HS-5 (cell line): ENCODE measurements at regions not wholly inside any gene's neighbourhood (a gene's known extent, or its start where the extent isn't known, plus 50 kb on each side); places are given as distances from the start of the nearest gene placed in this dataset.
A peak's percentile ranks its signal among the peaks of the same experiment; 100 is the strongest.
"Not testable (repeated sequence)": the region's sequence is repeated elsewhere in the genome, so short reads cannot be mapped to it uniquely, and the experiment has no call there.

Experiments
- DNase-seq: peaks from one replicate; pipeline ENCODE4 v3.0.0-alpha.2; 2012; ENCODE audit warnings: low read depth

DNA sequence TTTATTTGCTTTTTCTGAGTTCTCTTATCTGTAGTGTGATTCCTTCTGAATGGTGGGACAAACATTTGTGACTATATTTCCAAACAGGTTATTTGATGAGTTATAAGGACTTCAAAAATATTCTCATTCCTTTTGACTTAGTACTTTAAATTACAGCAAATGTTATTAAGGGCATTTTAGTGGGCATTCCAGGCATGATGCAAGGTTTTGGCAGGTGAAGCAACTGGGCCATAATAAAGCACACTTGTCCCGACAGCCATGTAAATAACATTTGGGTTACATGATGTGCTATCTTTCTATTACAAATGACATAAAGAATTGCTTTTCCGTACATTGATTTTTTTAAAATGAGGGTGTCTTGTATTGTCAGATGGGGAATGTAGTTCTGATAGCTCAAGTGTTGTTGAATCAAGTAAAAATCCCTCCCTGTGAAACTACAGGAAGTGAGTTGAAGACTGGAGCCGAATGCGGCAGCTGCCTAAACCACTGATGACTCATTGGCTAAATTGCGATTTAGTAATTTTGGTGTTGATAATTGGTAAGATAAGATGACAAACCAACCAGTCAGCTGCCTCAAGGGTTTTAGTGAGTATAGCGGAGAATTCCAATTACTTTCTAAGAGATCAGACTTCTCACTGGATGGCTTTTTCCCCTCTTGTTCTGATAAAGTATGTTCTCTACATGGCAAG lies 231.3 kb upstream of the NPY start:
- peak; percentile 94 for DNase-seq

DNA sequence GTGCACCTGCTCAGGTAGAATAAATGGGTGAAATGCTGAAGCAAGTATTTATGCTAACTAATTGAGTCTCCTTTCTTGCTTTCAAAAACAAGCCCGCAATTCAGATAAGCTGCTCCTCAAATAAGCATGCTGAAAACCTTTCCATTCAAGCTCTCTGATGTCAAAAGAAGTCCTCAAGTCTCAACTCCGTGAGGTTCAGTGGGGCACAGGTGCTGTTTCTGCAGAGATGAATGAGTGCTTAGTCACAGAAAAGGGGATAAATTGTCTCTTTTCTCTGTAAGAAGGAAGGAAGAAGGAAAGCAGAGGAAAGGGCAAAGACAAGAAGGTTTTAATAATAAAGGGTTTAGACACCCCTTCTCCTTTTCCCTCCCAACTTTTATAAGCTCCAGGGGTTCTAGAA lies 229.8 kb upstream of the NPY start:
- DNase-seq, result no peak

DNA sequence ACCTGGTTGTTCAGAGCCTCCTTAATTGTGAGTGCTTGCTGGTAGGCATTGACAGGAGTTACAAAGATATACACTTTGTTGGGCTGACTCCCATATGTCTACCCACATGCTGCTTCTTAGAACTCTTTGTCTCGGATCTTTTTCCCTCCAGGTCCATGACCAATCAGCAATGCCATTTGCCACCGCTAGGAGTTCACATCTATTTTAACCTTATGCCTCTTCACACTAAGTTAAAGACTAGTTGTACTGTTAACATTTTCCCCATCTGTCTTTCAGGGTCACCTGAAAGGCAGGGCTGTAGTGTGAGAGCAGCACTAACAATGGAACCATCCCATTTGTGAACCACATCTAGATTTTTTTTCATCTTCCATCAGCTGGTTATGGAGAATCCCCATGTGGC lies 226.7 kb upstream of the NPY start:
- DNase-seq, result no peak

DNA sequence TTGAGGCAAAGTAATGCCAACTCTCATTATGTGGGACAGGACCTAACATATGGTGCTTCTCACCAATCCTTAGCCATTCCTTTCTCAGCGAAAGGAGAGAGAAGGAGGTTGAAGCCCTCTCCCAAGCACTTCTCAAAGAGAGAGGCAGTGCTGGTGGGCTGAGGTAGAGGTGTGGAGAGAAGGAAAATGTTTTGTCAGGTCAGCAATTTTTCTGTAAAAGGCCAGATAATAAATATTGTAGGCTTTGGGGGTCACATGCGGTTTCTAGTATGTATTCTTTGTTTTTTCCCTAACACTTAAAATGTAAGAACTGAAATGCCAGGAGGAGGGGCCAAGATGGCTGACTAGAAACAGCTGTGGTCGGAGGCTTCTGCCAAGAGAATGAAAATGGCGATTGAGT lies 225.0 kb upstream of the NPY start:
- DNase-seq, result no peak

DNA sequence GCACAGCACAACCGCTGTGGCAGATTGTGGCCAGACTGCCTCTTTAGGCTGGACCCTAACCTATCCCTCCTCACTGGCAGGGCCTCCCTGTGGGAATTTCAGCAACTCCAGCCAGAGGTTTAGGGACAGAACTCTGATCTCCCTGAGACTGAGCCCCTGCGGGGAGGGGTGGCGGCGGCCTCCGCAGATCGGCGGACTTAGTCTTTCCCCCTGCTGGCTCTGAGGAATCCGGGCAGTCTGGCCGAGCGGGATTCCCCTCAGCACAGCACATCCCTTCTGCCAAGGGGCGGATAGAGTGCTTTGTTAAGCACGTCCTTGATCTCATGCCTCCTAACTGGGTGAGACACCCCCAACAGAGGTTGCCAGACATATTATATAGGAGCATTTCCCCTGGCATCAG lies 224.2 kb upstream of the NPY start:
- DNase-seq, result no peak

DNA sequence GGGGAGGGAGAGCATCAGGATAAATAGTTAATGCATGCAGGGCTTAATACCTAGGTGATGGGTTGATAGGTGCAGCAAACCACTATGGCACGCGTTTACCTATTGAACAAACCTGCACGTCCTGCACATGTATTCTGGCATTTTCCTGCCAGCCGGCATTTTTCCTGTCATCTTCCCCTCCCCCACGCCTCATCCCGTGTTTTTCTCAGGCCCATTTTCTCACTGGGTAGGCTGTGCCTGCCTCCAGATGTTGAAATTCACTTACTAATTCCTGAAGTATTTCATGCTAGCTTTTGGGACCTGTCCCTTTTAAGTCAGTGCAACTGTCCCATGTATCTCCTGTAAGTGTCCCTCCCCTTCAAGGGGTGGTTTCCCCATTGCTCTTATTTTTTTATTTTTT lies 220.3 kb upstream of the NPY start:
- DNase-seq, result no peak

DNA sequence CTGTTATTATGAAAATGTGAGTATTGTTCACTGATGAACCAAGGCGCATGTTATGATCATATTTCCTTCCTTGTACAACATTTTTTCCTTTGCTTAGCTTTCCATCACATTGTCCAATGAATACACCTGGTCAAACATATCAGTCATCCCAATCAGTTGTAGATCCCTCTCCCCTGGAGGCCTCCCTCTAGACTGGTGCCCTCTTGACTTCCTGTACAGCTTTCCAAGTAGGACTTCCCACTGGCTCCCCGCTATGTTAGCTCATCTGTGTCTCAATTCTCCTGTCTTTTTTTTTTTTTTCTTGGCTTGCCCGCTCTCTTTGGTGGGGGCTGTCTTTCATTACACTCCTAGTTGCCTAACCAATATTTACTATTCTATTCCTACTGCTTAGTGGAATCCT lies 214.2 kb upstream of the NPY start:
- DNase-seq, result no peak

DNA sequence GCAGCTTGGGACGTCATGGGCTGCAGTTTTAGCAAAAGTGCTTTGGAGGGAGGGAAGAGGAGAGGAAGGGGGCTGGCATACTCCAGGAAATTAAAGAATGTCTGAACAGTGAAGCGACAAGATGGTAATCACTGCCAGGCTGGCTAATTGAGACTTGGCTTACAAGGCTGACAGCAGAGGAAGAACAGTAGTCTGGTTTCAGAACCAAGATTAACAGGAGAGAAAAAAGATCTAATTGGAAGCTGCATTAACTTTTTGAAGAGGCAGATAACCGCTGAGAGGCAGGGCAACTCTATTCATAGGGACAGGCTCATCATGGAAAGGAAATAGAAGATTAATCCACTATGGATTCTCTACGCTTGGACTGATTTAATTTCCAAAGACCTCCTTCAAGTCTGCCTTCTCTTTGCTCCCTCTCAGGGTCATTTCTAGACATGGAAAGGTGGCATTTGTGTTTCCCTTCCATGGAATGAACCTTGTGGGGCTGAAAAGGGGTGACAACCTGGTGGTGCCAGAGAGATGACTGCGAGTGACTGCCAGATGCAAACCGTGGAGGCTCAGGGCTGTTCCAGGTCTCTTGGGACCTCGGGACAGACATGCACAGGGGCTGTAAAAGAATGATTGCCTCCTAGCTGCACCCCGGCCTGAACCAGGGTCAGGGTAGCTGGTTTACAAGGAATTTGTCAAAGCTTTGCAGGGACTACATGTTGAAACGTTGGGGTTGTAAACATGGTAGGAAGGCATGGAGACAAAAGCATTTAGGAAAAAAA lies 210.2 kb upstream of the NPY start:
- no peak for DNase-seq

DNA sequence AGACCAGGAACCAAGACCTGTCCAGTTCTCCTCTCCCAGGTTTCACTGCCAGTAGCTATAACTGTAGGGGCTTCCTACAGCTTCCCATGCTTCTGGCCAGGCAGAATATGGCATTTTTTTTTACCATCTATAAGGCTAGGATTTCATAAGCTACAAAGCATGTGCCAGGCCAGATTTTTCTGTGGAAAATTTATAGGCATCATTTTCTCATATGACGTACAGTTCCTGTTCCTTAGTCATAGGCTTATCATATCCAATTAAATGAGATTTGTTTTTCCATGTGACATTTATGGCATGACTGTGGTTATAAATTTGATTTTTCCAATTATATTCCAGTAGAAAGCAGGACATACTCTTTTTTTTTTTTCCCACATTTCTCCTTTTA lies 208.6 kb upstream of the NPY start:
- no peak for DNase-seq

DNA sequence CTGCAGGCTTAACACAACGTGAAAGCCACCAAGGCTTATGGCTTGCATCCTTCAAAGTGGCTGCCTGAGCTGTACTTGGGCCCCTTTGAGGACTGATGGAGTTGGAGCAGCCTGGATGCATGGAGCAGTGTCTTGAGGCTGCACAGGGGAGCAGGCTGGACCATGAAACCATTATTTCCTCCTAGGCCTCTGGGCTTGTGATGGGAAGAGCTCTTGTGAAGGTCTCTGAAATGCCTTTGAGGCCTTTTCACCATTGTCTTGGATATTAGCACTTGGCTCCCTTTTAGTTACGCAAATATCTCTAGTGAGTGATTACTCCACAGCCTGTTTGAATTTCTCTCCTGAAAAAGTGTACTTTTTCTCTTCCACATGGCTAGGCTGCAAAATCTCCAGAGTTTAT lies 201.2 kb upstream of the NPY start:
- DNase-seq, result no peak

DNA sequence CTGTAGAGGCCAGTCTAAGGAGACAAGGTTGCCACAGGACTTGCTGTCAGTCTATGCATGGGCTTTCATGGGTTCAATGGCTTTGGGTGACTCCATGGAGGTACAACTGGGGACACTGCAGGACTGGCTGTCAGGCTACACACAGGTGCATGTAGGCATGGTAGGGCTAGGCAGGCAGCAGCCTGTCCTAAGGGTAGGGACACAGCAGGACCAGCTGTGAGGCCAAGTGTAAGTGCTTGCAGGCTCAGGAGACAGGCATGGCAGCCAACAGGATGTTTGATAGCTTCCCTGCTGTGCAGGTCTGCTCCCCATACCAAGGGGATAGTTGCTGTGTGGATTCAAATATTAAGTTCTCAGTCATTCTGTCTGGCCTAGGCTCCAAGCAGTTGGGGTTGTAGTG lies 181.0 kb upstream of the NPY start:
- no peak for DNase-seq

DNA sequence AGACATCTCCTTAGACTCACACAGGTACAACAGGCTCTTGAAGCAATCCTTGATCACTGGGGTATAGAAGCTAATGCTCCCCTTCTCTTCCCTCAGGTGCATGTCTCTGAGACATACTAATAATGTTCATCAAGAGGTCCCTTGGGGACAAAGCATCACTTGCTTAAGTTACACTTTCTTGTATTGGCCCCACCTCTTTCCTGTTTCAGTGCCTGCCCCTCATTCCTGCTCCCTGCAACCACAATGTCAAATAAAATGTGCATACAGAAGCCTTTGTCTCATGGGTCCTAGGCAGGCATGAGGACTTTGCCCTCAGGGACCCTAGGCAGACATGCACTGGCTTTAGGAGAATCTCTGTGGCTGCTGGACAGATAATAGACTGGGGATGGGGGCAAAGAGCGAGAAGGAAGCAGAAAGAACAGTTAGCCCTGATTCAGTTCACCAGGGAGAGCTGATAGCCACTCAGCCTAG lies 175.0 kb upstream of the NPY start:
- no peak for DNase-seq

DNA sequence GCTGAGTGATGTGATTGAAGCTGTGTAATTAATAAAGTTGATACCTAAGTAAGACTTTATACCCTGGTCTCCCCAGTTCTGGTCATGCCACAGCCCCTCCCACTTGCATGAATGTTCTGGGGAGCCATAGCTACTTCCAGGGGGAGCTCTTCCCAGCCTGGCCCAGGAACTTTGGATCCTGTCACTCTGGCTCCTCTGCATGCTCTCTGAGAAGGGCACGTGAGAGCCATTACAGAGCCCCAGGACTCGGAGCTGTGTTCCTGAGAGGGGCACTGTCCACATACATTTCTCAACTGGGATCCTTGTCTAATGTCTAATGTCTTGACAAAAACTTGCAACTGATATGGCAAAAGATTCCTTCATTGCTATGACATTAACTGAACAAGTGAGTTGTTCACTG lies 173.9 kb upstream of the NPY start:
- no peak for DNase-seq

DNA sequence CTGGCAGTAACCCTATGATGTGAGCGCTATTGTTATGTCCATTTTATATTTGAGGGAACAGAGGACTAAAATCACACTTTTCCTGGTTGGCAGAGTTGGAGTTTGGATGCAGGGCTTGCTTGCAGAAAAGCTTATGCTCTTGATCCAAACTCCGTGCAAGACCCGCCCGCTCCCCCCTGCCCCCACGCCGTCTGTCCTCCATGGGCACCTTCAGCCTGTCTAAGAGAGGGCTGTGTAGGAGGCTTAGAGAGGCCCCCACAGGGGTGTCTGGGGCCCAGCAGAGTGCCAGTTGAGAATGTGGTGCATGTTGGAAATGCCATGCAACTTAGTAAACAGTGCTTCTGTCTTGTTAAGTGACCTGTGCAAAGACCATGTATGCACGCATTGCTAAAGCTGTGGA lies 170.5 kb upstream of the NPY start:
- DNase-seq, result no peak

DNA sequence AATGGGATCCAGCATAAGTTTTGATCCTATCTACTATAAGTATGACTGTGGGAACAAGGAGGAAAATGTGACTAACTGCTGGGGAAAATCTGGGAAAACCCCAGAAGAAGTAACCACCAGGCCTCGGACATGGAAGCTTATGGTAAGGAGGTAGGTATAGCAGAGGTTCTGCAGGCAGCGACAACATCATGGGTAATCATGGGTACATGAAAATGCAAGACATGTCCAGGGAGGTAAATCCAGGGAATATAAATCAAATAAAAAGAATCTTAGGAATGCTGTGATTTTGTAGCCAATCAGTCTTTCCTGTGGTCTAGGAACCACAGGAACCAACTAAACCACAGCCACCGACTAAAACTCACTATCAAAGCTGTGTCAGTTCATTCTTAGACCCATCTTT lies 168.3 kb upstream of the NPY start:
- no peak for DNase-seq

DNA sequence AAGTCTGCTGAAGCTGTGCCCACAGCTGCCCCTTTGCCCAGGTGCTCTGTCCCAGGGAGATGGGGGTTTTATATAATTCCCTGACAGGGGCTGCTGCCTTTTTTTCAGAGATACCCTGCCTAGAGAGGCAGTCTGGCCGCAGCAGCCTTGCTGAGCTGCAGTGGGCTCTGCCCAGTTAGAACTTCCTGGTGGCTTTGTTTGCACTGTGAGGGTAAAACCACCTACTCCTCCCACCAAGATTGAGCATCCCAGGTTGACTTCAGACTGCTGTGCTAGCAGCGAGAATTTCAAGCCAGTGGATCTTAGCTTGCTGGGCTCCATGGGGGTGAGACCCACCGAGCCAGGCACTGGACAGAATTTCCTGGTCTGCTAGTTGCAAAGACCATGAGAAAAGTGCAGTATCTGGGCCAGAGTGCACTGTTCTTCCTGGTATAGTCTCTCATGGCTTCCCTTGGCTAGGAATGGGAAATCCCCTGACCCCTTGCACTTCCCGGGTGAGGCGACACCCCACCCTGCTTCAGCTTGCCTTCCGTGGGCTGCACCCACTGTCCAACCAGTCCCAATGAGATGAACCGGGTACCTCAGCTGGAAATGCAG lies 166.0 kb upstream of the NPY start:
- not testable (repeated sequence) for DNase-seq

DNA sequence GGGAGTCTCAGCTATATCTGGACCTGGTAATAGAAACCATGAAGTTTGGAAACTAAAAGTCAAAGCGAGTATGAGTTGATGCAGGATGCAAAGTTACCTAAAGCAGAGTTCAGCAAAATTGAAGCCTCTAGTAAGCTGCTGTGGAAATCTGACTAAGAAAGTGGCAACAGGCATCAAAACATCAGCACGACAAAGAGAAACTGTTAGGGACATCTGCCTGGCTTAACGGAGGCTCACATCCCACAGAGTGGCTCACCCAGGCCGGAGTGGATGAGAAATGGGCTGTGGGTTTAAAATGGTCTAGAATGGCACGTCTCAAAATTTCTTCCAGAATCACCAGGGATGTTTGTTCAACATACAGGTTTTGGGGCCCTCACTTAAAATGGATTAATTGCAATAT lies 164.1 kb upstream of the NPY start:
- DNase-seq, result no peak

DNA sequence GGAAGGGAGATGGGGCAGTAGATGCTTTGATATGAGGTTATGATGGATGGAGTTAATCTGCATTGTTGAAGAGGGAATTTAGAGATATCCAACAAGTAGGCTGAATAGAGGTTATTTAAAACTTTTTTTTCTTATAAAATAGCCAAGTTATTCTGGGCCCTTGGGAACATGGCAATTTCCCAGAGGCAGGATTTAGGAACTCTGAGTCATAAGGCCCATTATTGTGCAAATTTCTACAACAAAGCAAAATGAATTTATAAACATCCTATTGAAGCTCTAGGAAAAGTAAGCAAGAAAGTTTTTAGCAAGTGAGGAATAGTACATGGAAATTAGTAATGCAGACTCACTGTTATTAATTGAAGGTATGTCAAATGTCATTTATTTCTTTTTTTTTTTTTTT lies 160.9 kb upstream of the NPY start:
- DNase-seq, result peak; percentile 11

DNA sequence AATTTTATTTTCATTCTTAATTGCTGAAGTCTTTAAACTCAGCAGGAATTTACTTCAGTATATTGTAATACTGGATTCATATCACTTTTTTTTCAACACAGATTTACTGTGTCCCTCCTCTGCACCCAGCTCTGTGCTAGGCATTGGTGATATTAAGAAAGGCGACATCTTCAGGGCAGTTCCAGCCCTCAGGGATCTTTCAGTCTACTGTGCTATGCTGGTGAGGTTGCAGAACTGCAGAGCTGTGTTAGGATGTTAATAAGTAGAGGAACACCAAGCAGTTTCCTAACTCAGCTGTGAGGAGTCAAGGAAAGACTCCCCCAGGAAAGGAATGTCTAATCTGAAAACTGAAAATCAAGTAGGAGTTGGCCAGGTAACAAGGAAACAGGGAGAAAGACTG lies 158.2 kb upstream of the NPY start:
- no peak for DNase-seq

DNA sequence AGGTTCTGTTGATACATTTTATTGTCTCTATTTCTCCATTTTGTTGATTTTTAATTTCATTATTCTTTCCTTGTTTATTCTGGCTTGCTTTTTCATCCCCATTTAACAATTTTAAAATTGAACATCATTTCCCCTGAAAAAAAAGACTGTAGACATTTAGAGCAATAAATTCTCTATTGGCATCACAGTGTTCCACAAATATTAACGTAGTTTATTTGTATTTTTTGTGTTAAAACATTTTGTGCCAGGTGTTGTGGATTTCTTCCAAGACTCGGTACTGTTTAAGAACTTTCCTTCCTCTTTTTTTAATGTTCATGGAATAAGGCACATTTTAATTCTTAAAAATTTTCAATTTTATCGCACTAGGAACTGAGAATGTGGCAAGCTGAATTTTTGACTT lies 156.1 kb upstream of the NPY start:
- DNase-seq, result no peak

DNA sequence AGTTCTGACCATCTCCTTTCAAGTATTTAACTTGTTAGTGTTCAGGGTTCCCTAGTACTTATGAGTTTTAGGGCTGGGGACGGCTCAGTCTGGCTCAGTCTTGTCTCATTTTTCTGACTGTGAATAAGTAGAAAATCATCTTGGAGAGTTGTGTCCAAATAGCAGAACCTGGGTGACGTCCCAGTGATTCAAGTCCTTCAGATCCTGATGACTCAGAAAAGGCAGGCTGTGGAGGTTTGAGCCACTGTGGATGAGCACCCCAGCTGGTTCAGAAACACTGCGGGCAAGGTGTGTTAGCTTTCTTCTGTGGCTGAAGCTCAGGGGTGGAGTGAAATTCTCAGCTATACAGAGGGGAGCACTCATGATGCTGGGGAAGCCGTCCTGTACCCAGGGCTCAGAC lies 154.4 kb upstream of the NPY start:
- DNase-seq, result peak; percentile 66

DNA sequence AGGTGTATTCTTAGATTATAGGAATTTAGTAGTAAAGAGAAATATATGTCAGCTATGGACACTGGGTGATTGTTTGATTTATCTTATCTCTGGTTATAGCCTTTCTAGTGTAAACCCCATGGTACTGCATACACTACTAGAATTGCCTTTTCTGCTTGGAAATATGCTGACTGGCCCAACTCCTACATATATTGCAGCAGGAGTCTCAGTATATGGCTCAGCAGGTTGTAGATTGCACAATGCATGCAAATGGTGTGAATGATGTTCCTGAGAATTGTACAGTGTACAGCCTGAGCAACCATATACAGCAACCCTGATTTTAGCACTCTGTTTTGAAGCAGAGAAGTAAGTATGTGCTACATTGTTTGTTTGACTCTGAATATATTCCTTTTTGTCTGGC lies 153.4 kb upstream of the NPY start:
- no peak for DNase-seq

DNA sequence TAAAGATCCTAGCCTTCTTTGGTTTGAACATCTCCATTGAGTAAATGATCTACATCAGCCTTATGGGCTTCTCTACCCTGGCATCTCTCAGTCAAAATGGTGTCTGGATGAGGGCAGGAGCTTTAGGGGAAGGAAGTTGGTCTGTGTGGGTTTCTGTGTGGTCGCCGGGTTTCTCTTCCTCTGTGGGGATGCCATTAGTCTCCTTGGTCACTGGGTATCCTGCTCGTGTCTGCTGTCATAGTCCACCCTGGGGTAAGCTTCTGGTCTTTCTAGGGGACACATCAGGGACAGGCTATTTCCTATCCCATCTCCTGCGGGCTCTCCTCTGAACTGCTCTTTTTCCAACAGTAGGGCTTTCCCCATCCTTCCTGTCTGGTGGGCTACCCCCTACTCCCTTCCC lies 150.3 kb upstream of the NPY start:
- DNase-seq, result no peak

DNA sequence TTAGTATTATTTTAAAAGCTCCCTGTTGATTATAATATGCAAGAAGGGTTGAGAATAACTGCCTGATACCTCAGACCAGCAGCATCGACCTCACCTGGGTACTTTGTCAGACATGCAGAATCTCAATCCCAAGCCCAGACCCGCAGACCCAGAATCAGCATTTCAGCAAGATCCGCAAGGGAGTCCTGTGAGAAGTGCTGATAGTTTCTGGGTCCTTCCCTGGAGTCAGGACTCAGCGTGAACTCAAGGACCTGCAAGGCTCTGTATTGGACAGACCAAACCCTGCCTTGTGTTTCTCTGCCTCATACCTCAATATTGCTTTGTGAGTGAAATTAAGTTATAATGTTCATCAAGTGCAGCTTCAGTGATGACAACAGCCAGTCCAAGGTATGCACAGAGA lies 149.5 kb upstream of the NPY start:
- no peak for DNase-seq
